ENCODE measurements at regions not wholly inside any gene's neighbourhood (a gene's known extent, or its start where the extent isn't known, plus 50 kb on each side); places are given as distances from the start of the nearest gene placed in this dataset.

- Histone ChIP-seq H3K4me3 (ENCODE audit: low read depth, low read length) (no peak overlapping the region), H3K36me3 (ENCODE audit: control insufficient read depth, insufficient read depth, low read length) (no peaks in the 10 kb centered on the region), H3K27me3 (ENCODE audit: control insufficient read depth, insufficient read depth, low read length) (no peaks in the 10 kb centered on the region)
- ChIA-PET POLR2A (no interaction called here), CTCF (no interaction called here)
- no peak for DNase-seq (ENCODE audit: low read depth)
- no peak for TF ChIP-seq CTCF (IDR thresholded peaks at IDR 0.05; ENCODE audit: insufficient read depth, low read depth, low read length)
Observed at GRCh38 chr7:89927762-89928161, 226.5 kb upstream of the STEAP1 start.

GRCh38 chr7:89928451-89928850, 225.8 kb upstream of the STEAP1 start:
- no peak for TF ChIP-seq CTCF (IDR thresholded peaks at IDR 0.05; ENCODE audit: insufficient read depth, low read depth, low read length)
- Histone ChIP-seq H3K36me3 (ENCODE audit: control insufficient read depth, insufficient read depth, low read length) (no peaks in the 10 kb centered on the region), H3K27me3 (ENCODE audit: control insufficient read depth, insufficient read depth, low read length) (no peaks in the 10 kb centered on the region), H3K4me3 (ENCODE audit: low read depth, low read length) (no peak overlapping the region)
- POLR2A ChIA-PET, result no interaction called here
- CTCF ChIA-PET, result no interaction called here
- no peak for DNase-seq (ENCODE audit: low read depth)

GRCh38 chr7:89934101-89934500, 220.2 kb upstream of the STEAP1 start:
- H3K36me3 ChIP-seq (ENCODE audit: control insufficient read depth, insufficient read depth, low read length), result no peaks in the 10 kb centered on the region
- POLR2A ChIA-PET, result no interaction called here
- no peak for TF ChIP-seq CTCF (IDR thresholded peaks at IDR 0.05; ENCODE audit: insufficient read depth, low read depth, low read length)
- no peaks in the 10 kb centered on the region for H3K27me3 ChIP-seq (ENCODE audit: control insufficient read depth, insufficient read depth, low read length)
- H3K4me3 ChIP-seq (ENCODE audit: low read depth, low read length), result no peak overlapping the region
- CTCF ChIA-PET, result no interaction called here
- DNase-seq (ENCODE audit: low read depth), result no peak

- TF ChIP-seq CTCF (IDR thresholded peaks at IDR 0.05; ENCODE audit: insufficient read depth, low read depth, low read length), result no peak
- Histone ChIP-seq H3K4me3 (ENCODE audit: low read depth, low read length) (no peak overlapping the region), H3K36me3 (ENCODE audit: control insufficient read depth, insufficient read depth, low read length) (no peaks in the 10 kb centered on the region), H3K27me3 (ENCODE audit: control insufficient read depth, insufficient read depth, low read length) (no peaks in the 10 kb centered on the region)
- POLR2A ChIA-PET, result no interaction called here
- DNase-seq (ENCODE audit: low read depth), result no peak
- CTCF ChIA-PET, result no interaction called here
Observed at GRCh38 chr7:89943525-89944050, 210.7 kb upstream of the STEAP1 start.

GRCh38 chr7:89958525-89959068, 195.7 kb upstream of the STEAP1 start:
- Histone ChIP-seq H3K27me3 (ENCODE audit: control insufficient read depth, insufficient read depth, low read length) (no peaks in the 10 kb centered on the region), H3K36me3 (ENCODE audit: control insufficient read depth, insufficient read depth, low read length) (no peaks in the 10 kb centered on the region), H3K4me3 (ENCODE audit: low read depth, low read length) (no peak overlapping the region)
- ChIA-PET POLR2A (no interaction called here), CTCF (no interaction called here)
- TF ChIP-seq CTCF (IDR thresholded peaks at IDR 0.05; ENCODE audit: insufficient read depth, low read depth, low read length), result no peak
- DNase-seq (ENCODE audit: low read depth), result no peak
